HCT116 (cell line): ENCODE measurements at regions not wholly inside any gene's neighbourhood (a gene's known extent, or its start where the extent isn't known, plus 50 kb on each side); places are given as distances from the start of the nearest gene placed in this dataset.
A peak's percentile ranks its signal among the peaks of the same experiment; 100 is the strongest.

Experiments
- ATAC-seq: fragments of 200-7000 bp; cut with Tn5 transposase; 2 replicates; pipeline ENCODE4 v1.9.1; 2020; ENCODE audit warnings: mild to moderate bottlenecking, moderate library complexity
- BruUV-seq: library from RNA; stranded (reverse); fragments of 400-500 nt; replicated peaks from 2 replicates; lab custom pipeline; 2021; lab: Mats Ljungman, UMichigan
- CTCF ChIA-PET: fragments of 300-600 bp; sonication (Branson Sonifier 250); formaldehyde crosslinking; loops from one replicate; lab custom pipeline; 2021; ENCODE audit warnings: antibody characterized with exemption; lab: Charles Lee
- POLR2A ChIA-PET: fragments of 300-600, 350-600 bp; sonication (Branson Sonifier 250); formaldehyde crosslinking; loops from one replicate; lab custom pipeline; 2021; ENCODE audit warnings: antibody characterized with exemption; lab: Charles Lee
- RAD21 ChIA-PET, 2 experiments: fragments of 300-600 bp; sonication (Branson Sonifier 250); formaldehyde crosslinking; loops; one replicate each; lab custom pipeline; 2023; ENCODE audit warnings: low total read pairs in 2 of 2; ENCODE audit not compliant: uncharacterized antibody in 2 of 2, unreplicated experiment in 2 of 2, low non-redundant PET in 1 of 2; lab: Charles Lee
- DNase-seq: peaks from one replicate; pipeline ENCODE4 v3.0.0-alpha.2; 2010; ENCODE audit warnings: low read depth, low spot score
- H2AFZ ChIP-seq: fragments of 200-600 bp; shearing (Covaris generic), sonication (generic); 2 replicates; pipeline ENCODE4 v1.6.1; 2017; ENCODE audit warnings: low read depth, mixed run types, mixed read lengths, antibody characterized with exemption, low read length; ENCODE audit not compliant: poor library complexity, severe bottlenecking
- H3K27ac ChIP-seq: 2 replicates; pipeline ENCODE4 v1.5.1; 2012; ENCODE audit warnings: low read depth, low read length
- H3K27me3 ChIP-seq: fragments of 200-600 bp; sonication (generic); 2 replicates; pipeline ENCODE4 v1.6.1; 2016; ENCODE audit warnings: mixed run types, low read length, mixed read lengths; ENCODE audit not compliant: insufficient read depth
- H3K36me3 ChIP-seq, 2 experiments: fragments of 200-500 bp in 1 of 2; fragments of 200-600 bp in 1 of 2; sonication (Bioruptor generic) in 1 of 2; sonication (generic) in 1 of 2; 2 replicates each; pipeline versions ENCODE4 v1.5.1 to v1.6.1; 2014 to 2016; ENCODE audit warnings: low read length in 2 of 2, inconsistent platforms in 1 of 2, mixed read lengths in 1 of 2, mixed run types in 1 of 2; ENCODE audit not compliant: insufficient read depth in 2 of 2, control insufficient read depth in 1 of 2
- H3K4me1 ChIP-seq, 2 experiments: fragments of 200-600 bp in 1 of 2; sonication (generic) in 1 of 2; 2 replicates each; pipeline versions ENCODE4 v1.5.1 to v1.6.1; 2012 to 2017; ENCODE audit warnings: low read length in 2 of 2, inconsistent platforms in 1 of 2, mild to moderate bottlenecking in 1 of 2, mixed read lengths in 1 of 2, mixed run types in 1 of 2, moderate library complexity in 1 of 2; ENCODE audit not compliant: insufficient read depth in 2 of 2, control insufficient read depth in 1 of 2
- H3K4me2 ChIP-seq: fragments of 200-600 bp; sonication (generic); 2 replicates; pipeline ENCODE4 v1.6.1; 2017; ENCODE audit warnings: mixed run types, low read length, mixed read lengths
- H3K4me3 ChIP-seq, 2 experiments: fragments of 200-600 bp in 1 of 2; sonication (generic) in 1 of 2; replicated peaks in 1 of 2; 2 replicates each; pipeline ENCODE4 v1.5.1; 2011 to 2016; ENCODE audit warnings: low read length in 2 of 2, control low read depth in 1 of 2, low read depth in 1 of 2, mild to moderate bottlenecking in 1 of 2, mixed read lengths in 1 of 2, mixed run types in 1 of 2
- H3K79me2 ChIP-seq: fragments of 200-600 bp; sonication (generic); 2 replicates; pipeline ENCODE4 v1.6.1; 2017; ENCODE audit warnings: mild to moderate bottlenecking, mixed run types, low read length, moderate library complexity, mixed read lengths; ENCODE audit not compliant: insufficient read depth
- H3K9ac ChIP-seq: fragments of 200-600 bp; sonication (generic); 2 replicates; pipeline ENCODE4 v1.6.1; 2016; ENCODE audit warnings: low read length, mixed read lengths
- H3K9me2 ChIP-seq: fragments of 200-600 bp; sonication (generic), shearing (Covaris generic); 2 replicates; pipeline ENCODE4 v1.6.1; 2017; ENCODE audit warnings: mixed run types, mild to moderate bottlenecking, moderate library complexity; ENCODE audit not compliant: insufficient read depth
- H3K9me3 ChIP-seq, 2 experiments: fragments of 200-500 bp in 1 of 2; fragments of 200-600 bp in 1 of 2; sonication (Bioruptor generic) in 1 of 2; sonication (generic) in 1 of 2; 2 replicates each; pipeline ENCODE4 v1.6.1; 2014 to 2017; ENCODE audit warnings: low read length in 2 of 2, mixed read lengths in 2 of 2, inconsistent platforms in 1 of 2, low read depth in 1 of 2, mild to moderate bottlenecking in 1 of 2, mixed run types in 1 of 2, moderate library complexity in 1 of 2; ENCODE audit not compliant: control insufficient read depth in 1 of 2, insufficient read depth in 1 of 2
- H4K20me1 ChIP-seq: fragments of 200-600 bp; sonication (generic), shearing (Covaris generic); 2 replicates; pipeline ENCODE4 v1.6.1; 2017; ENCODE audit warnings: mixed run types, mild to moderate bottlenecking, moderate library complexity; ENCODE audit not compliant: insufficient read depth
- CBX3 ChIP-seq: IDR thresholded peaks from 2 replicates; pipeline ENCODE4 v1.6.1; 2012; ENCODE audit warnings: low read depth
- CEBPB ChIP-seq: IDR thresholded peaks from 2 replicates; pipeline ENCODE4 v1.6.1; 2012; ENCODE audit warnings: low read depth
- CTCF ChIP-seq, 3 experiments: fragments of 200-600 bp in 1 of 3; sonication (generic) in 1 of 3; IDR thresholded peaks in 2 of 3; conservative IDR thresholded peaks in 1 of 3; 2 replicates each; pipeline ENCODE4 v1.5.1; 2012 to 2017; ENCODE audit warnings: low read depth in 2 of 3, low read length in 2 of 3, antibody characterized with exemption in 1 of 3, borderline replicate concordance in 1 of 3, control low read depth in 1 of 3, mild to moderate bottlenecking in 1 of 3, mixed read lengths in 1 of 3, mixed run types in 1 of 3, moderate library complexity in 1 of 3; ENCODE audit not compliant: insufficient read depth in 1 of 3
- EGR1 ChIP-seq: IDR thresholded peaks from 2 replicates; pipeline ENCODE4 v1.6.1; 2012; ENCODE audit warnings: low read depth
- ELF1 ChIP-seq: IDR thresholded peaks from 2 replicates; pipeline ENCODE4 v1.6.1; 2012; ENCODE audit warnings: low read depth, borderline replicate concordance
- EZH2 ChIP-seq: fragments of 200-600 bp; sonication (generic); IDR thresholded peaks from 2 replicates; pipeline ENCODE4 v1.6.1; 2017; ENCODE audit warnings: antibody characterized with exemption, mixed run types
- EZH2phosphoT487 ChIP-seq: fragments of 200-600 bp; IDR thresholded peaks from 2 replicates; pipeline ENCODE4 v1.6.1; 2018; ENCODE audit warnings: antibody characterized with exemption, borderline replicate concordance
- FOSL1 ChIP-seq: IDR thresholded peaks from 2 replicates; pipeline ENCODE4 v1.6.1; 2012; ENCODE audit warnings: low read depth
- JUND ChIP-seq: IDR thresholded peaks from 2 replicates; pipeline ENCODE4 v1.6.1; 2012
- MAX ChIP-seq: IDR thresholded peaks from 2 replicates; pipeline ENCODE4 v1.6.1; 2012
- POLR2A ChIP-seq: IDR thresholded peaks from 2 replicates; pipeline ENCODE4 v1.7.0; 2011; ENCODE audit warnings: borderline replicate concordance; ENCODE audit not compliant: insufficient read depth, insufficient read length; ENCODE audit errors: extremely low read depth
- POLR2AphosphoS5 ChIP-seq: IDR thresholded peaks from 2 replicates; pipeline ENCODE4 v1.6.1; 2011; ENCODE audit warnings: mild to moderate bottlenecking, low read depth, low read length, moderate library complexity
- RAD21 ChIP-seq: IDR thresholded peaks from 2 replicates; pipeline ENCODE4 v1.6.1; 2012; ENCODE audit warnings: low read depth, mild to moderate bottlenecking
- SIN3A ChIP-seq: IDR thresholded peaks from 2 replicates; pipeline ENCODE4 v1.6.1; 2012; ENCODE audit warnings: low read depth
- SP1 ChIP-seq: IDR thresholded peaks from 2 replicates; pipeline ENCODE4 v1.6.1; 2012; ENCODE audit warnings: low read depth
- SRF ChIP-seq: IDR thresholded peaks from 2 replicates; pipeline ENCODE4 v1.6.1; 2012; ENCODE audit warnings: low read depth
- TCF7L2 ChIP-seq: IDR thresholded peaks from 2 replicates; pipeline ENCODE4 v1.7.0; 2011; ENCODE audit warnings: borderline replicate concordance, inconsistent platforms; ENCODE audit not compliant: insufficient read depth, insufficient read length; ENCODE audit errors: extremely low read depth
- ZBTB33 ChIP-seq: IDR thresholded peaks from 2 replicates; pipeline ENCODE4 v1.6.1; 2011; ENCODE audit warnings: mild to moderate bottlenecking, low read length, moderate library complexity; ENCODE audit not compliant: insufficient replicate concordance; ENCODE audit errors: extremely low read depth
- ZFX ChIP-seq: fragments of 450-650 bp; IDR thresholded peaks from 2 replicates; pipeline ENCODE4 v1.6.1; 2017
- ZNF274 ChIP-seq: fragments of 200-500 bp; sonication (Bioruptor generic); IDR thresholded peaks from 2 replicates; pipeline ENCODE4 v1.6.1; 2014; ENCODE audit warnings: mild to moderate bottlenecking, low read depth, low read length, inconsistent platforms
- intact Hi-C: fragments of 100-400 bp; cut with micrococcal nuclease; formaldehyde crosslinking; loops from 2 replicates; pipeline ENCODE4 v1.10.0; 2022

- TF ChIP-seq ZNF274 (no peak), FOSL1 (peak; percentile 78), JUND (peak; percentile 78), TCF7L2 (no peak), EZH2phosphoT487 (no peak), ZBTB33 (no peak), CEBPB (peak; percentile 43; the same call in 1 of the 2 replicates)
These were observed 494.3 kb upstream of the ATXN7L3B start (continued) for GRCh38 chr12:74043343-74043742.

DNA sequence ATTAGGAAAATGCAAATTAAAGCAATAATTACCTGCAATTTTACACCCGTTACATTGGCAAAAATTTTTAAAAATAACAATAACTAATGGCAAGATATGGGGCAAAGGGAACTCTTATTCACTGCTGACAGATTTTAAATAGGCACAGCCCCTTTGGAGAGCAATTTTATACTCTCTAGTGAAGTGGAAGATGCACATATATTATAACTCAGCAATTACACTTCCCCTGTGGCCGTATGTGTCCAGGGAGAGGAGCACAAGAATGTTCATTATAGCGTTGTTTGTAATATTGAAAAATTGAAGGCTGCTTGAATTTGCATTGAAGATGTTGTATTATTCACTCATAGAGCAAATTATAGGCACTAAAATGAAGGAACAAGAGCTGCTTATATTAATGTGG, 488.3 kb upstream of the ATXN7L3B start:
- DNase-seq: no peak
- H3K27ac ChIP-seq: no peak overlapping the region
- no peak overlapping the region for H3K9ac ChIP-seq
- intact Hi-C loops: no loop called here
- ChIA-PET POLR2A (no interaction called here), RAD21 (no interaction called here), CTCF (no interaction called here)
- no TSS peak for BruUV-seq
- no peaks in the 10 kb centered on the region for H3K4me1 ChIP-seq
- no peak for TF ChIP-seq SRF
- TF ChIP-seq POLR2AphosphoS5: no peak
- no peak for TF ChIP-seq EZH2
- no peak for TF ChIP-seq ZFX
- no peak for TF ChIP-seq RAD21
- TF ChIP-seq ELF1: no peak
- TF ChIP-seq MAX: no peak
- no peak for TF ChIP-seq CTCF (IDR thresholded peaks at IDR 0.05 in 2 of 3, conservative IDR thresholded peaks at IDR 0.05 in 1 of 3; ENCODE audit: borderline replicate concordance in 1 of 3, insufficient read depth in 1 of 3, low read depth in 2 of 3, low read length in 2 of 3)
- TF ChIP-seq TCF7L2: no peak
- no peak for TF ChIP-seq SIN3A
- TF ChIP-seq SP1: no peak
- TF ChIP-seq CBX3: no peak
- no peak for TF ChIP-seq POLR2A
- TF ChIP-seq EGR1: no peak
- no peak for TF ChIP-seq ZNF274
- H3K4me2 ChIP-seq: no peak overlapping the region
- no peak overlapping the region for H3K4me3 ChIP-seq
- no peaks in the 10 kb centered on the region for H3K79me2 ChIP-seq
- H3K9me3 ChIP-seq: no peaks in the 10 kb centered on the region
- H3K27me3 ChIP-seq: no peaks in the 10 kb centered on the region
- no peaks in the 10 kb centered on the region for H3K9me2 ChIP-seq
- H3K36me3 ChIP-seq: no peaks in the 10 kb centered on the region
- H4K20me1 ChIP-seq: no peaks in the 10 kb centered on the region
- ATAC-seq: no peak
- no peak overlapping the region for H2AFZ ChIP-seq
